ENCODE measurements at regions not wholly inside any gene's neighbourhood (a gene's known extent, or its start where the extent isn't known, plus 50 kb on each side); places are given as distances from the start of the nearest gene placed in this dataset.

DNA sequence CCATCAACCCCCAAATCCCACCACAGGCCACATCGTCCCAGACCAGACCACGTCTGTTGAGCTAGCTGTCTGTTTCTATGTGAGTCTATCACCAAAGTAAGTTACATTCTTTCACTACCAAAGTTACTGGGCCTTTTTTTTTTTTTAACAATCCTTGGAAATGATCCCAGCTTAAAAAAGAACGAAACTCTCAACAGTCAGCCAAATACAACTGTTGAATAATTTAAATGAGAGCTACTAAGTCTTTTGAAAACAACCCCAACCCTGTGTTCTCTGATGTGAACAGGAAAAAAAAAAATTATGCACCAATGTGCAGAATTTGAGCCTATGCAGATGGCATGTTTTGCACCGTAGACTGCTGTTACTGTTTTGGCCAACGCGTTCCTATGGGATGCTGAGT is 134.0 kb upstream of the ETS2 start:
- no peak overlapping the region for H3K4me3 Mint-ChIP-seq
- no peak overlapping the region for H3K27ac Mint-ChIP-seq (ENCODE audit: unreplicated experiment)
- H3K36me3 Mint-ChIP-seq (ENCODE audit: low read depth): no peaks in the 10 kb centered on the region
- H3K4me1 Mint-ChIP-seq: peaks cover 13% of the 10 kb centered on the region
- no peak for DNase-seq (ENCODE audit: low read depth, low spot score)
- no peaks in the 10 kb centered on the region for H3K9me3 Mint-ChIP-seq
- peaks cover 9% of the 10 kb centered on the region for H3K27me3 Mint-ChIP-seq (ENCODE audit: low read depth)
- TF ChIP-seq, protein P1, sequence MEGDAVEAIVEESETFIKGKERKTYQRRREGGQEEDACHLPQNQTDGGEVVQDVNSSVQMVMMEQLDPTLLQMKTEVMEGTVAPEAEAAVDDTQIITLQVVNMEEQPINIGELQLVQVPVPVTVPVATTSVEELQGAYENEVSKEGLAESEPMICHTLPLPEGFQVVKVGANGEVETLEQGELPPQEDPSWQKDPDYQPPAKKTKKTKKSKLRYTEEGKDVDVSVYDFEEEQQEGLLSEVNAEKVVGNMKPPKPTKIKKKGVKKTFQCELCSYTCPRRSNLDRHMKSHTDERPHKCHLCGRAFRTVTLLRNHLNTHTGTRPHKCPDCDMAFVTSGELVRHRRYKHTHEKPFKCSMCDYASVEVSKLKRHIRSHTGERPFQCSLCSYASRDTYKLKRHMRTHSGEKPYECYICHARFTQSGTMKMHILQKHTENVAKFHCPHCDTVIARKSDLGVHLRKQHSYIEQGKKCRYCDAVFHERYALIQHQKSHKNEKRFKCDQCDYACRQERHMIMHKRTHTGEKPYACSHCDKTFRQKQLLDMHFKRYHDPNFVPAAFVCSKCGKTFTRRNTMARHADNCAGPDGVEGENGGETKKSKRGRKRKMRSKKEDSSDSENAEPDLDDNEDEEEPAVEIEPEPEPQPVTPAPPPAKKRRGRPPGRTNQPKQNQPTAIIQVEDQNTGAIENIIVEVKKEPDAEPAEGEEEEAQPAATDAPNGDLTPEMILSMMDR (conservative IDR thresholded peaks at IDR 0.05): no peak

DNA sequence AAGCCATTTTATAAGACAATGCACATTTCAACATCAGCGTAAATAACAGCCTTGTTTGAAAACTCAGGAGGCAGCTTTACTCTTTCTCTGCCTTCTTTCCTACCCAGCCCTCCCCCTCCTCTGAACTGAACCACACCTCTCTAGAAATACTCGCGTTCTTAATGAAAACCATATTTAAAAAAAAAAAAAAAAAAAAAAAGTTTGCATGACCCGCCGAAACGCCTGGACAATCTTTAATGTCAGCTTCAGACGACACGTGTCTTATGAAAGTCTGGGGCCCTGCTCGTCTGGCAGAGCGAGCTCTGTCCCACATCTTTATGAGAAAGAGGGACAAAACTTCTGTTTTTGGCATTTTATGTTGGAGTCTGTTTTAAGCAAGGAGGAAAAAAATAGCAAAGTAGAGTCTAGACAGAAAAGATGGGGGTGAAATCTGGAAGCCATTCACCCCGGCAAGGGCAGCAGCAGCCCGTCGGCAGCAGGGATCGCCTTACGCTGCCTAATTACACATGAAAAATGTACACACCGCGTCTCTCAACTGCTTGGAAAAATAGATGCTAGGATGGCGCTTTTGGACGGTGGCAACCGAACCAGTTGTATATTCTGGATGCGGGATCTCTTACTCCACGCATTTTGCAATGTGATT is 130.4 kb upstream of the ETS2 start:
- Mint-ChIP-seq H3K27me3 (ENCODE audit: low read depth) (no peaks in the 10 kb centered on the region), H3K27ac (ENCODE audit: unreplicated experiment) (no peak overlapping the region), H3K36me3 (ENCODE audit: low read depth) (no peaks in the 10 kb centered on the region), H3K9me3 (peaks cover 4% of the 10 kb centered on the region), H3K4me1 (peaks cover 17% of the 10 kb centered on the region), H3K4me3 (no peak overlapping the region)
- DNase-seq (ENCODE audit: low read depth, low spot score): no peak
- TF ChIP-seq, protein P1 (conservative IDR thresholded peaks at IDR 0.05): no peak

DNA sequence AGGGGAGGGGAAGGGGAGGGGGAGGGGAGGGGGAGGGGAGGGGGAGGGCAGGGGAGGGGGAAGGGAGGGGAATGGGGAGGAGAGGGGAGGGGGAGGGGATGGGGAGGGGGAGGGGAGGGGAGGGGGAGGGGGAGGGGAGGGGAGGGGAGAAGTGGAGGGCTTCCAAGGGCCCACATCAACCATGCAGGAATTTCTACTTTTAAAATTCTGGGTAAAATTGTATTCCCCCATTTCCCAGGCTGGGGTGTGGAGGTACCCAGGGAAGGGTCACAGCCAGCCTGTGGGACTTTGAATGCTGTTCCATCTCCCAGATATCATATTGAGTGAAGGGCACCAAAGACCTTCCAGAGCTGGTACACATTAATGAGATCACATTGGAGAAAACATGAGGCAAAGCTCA is 126.9 kb upstream of the ETS2 start:
- H3K27ac Mint-ChIP-seq (ENCODE audit: unreplicated experiment): no peak overlapping the region
- TF ChIP-seq, protein P1 (conservative IDR thresholded peaks at IDR 0.05): no peak
- DNase-seq (ENCODE audit: low read depth, low spot score): no peak
- peaks cover 29% of the 10 kb centered on the region for H3K4me1 Mint-ChIP-seq
- peaks cover 8% of the 10 kb centered on the region for H3K9me3 Mint-ChIP-seq
- H3K27me3 Mint-ChIP-seq (ENCODE audit: low read depth): no peaks in the 10 kb centered on the region
- H3K36me3 Mint-ChIP-seq (ENCODE audit: low read depth): no peaks in the 10 kb centered on the region
- H3K4me3 Mint-ChIP-seq: no peak overlapping the region

DNA sequence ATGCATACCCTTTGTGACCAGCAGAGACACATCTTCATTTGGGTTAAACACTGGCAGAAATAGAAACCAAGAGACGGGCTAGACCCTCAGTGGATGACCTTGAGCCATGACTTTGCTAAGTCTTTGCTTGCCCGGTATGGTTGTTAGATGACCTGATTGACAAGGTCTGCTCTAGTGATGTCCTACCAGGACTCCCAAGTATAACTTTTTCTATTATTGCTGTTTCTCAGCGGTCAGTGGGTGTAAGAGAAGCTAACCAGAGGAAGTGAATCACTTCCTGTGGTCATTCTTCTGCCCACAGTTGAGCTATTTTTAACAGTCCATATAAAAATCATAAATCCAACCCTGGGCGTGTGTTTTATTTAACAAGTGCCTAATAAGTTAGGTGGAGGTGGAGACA is 126.2 kb upstream of the ETS2 start:
- peaks cover 10% of the 10 kb centered on the region for H3K9me3 Mint-ChIP-seq
- TF ChIP-seq, protein P1 (conservative IDR thresholded peaks at IDR 0.05): no peak
- no peaks in the 10 kb centered on the region for H3K27me3 Mint-ChIP-seq (ENCODE audit: low read depth)

DNA sequence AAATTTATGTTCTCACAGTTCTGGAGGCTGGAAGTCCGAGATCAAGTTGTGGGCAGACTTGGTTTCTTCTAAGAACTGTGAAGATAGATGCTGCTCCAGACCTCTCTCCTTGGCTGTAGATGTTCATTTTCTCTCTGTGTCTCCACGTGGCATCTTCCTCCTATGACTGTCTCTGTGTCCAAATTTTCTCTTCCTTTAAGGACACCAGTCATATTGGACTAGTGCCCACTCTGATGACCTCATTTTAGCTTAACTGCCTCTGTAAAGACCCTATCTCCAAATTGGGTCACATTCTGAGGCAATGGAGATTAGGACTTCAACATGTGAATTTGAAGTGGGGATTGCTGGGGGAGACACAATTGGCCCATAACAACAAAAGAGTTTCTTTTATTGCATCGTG is 125.3 kb upstream of the ETS2 start:
- no peaks in the 10 kb centered on the region for H3K36me3 Mint-ChIP-seq (ENCODE audit: low read depth)
- no peak for DNase-seq (ENCODE audit: low read depth, low spot score)
- no peak overlapping the region for H3K4me3 Mint-ChIP-seq
- no peaks in the 10 kb centered on the region for H3K27me3 Mint-ChIP-seq (ENCODE audit: low read depth)
- peaks cover 31% of the 10 kb centered on the region for H3K4me1 Mint-ChIP-seq
- H3K27ac Mint-ChIP-seq (ENCODE audit: unreplicated experiment): no peak overlapping the region
- peaks cover 10% of the 10 kb centered on the region for H3K9me3 Mint-ChIP-seq
- TF ChIP-seq, protein P1 (conservative IDR thresholded peaks at IDR 0.05): no peak

More for the DNA sequence above, 126.2 kb upstream of the ETS2 start:
- DNase-seq (ENCODE audit: low read depth, low spot score): no peak
- Mint-ChIP-seq H3K36me3 (ENCODE audit: low read depth) (no peaks in the 10 kb centered on the region), H3K27ac (ENCODE audit: unreplicated experiment) (no peak overlapping the region), H3K4me3 (no peak overlapping the region), H3K4me1 (peaks cover 36% of the 10 kb centered on the region)
